ENCODE measurements at regions not wholly inside any gene's neighbourhood (a gene's known extent, or its start where the extent isn't known, plus 50 kb on each side); places are given as distances from the start of the nearest gene placed in this dataset.
A peak's percentile ranks its signal among the peaks of the same experiment; 100 is the strongest.

- Mint-ChIP-seq H3K27me3 (ENCODE audit: insufficient read depth, low read depth) (no peaks in the 10 kb centered on the region), H3K27ac (no peak overlapping the region), H3K9me3 (peaks cover 3% of the 10 kb centered on the region), H3K4me1 (no peaks in the 10 kb centered on the region), H3K4me3 (no peak overlapping the region), H3K36me3 (no peaks in the 10 kb centered on the region)
- Histone ChIP-seq H3K36me3 (no peaks in the 10 kb centered on the region), H3K9ac (no peak overlapping the region), H3K4me3 (no peak overlapping the region), H4K20me1 (ENCODE audit: low read depth) (no peaks in the 10 kb centered on the region), H3K4me2 (no peak overlapping the region), H3K79me2 (ENCODE audit: low read depth) (no peaks in the 10 kb centered on the region), H3F3A (ENCODE audit: low read depth) (no peaks in the 10 kb centered on the region), H3K4me1 (no peaks in the 10 kb centered on the region), H3K9me3 (ENCODE audit: low read depth) (no peaks in the 10 kb centered on the region), H2AFZ (replicated peaks) (no peak overlapping the region), H3K27ac (no peak overlapping the region), H3K27me3 (no peaks in the 10 kb centered on the region)
- no peak for TF ChIP-seq EZH2 (IDR thresholded peaks at IDR 0.05)
- no peak for TF ChIP-seq EZH2phosphoT487 (IDR thresholded peaks at IDR 0.05)
- TF ChIP-seq CTCF (IDR thresholded peaks at IDR 0.05), result no peak
- no peak for DNase-seq (ENCODE audit: low spot score)
These were observed 295.5 kb upstream of the DPYD start for GRCh38 chr1:98216304-98216703.

- Histone ChIP-seq H3K79me2 (ENCODE audit: low read depth) (no peaks in the 10 kb centered on the region), H3K9ac (no peak overlapping the region), H3K27me3 (no peaks in the 10 kb centered on the region), H2AFZ (replicated peaks) (no peak overlapping the region), H3K9me3 (ENCODE audit: low read depth) (no peaks in the 10 kb centered on the region), H3K4me1 (peaks cover 13% of the 10 kb centered on the region), H3K4me3 (no peak overlapping the region), H3K36me3 (no peaks in the 10 kb centered on the region), H3K27ac (no peak overlapping the region), H3K4me2 (no peak overlapping the region), H3F3A (ENCODE audit: low read depth) (no peaks in the 10 kb centered on the region), H4K20me1 (ENCODE audit: low read depth) (no peaks in the 10 kb centered on the region)
- Mint-ChIP-seq H3K4me1 (peaks cover 24% of the 10 kb centered on the region), H3K9me3 (peaks cover 3% of the 10 kb centered on the region), H3K27ac (peak overlapping the region; percentile 52), H3K27me3 (ENCODE audit: insufficient read depth, low read depth) (no peaks in the 10 kb centered on the region), H3K36me3 (no peaks in the 10 kb centered on the region), H3K4me3 (no peak overlapping the region)
- no peak for DNase-seq (ENCODE audit: low spot score)
- TF ChIP-seq CTCF (IDR thresholded peaks at IDR 0.05) (no peak), EZH2 (IDR thresholded peaks at IDR 0.05) (no peak), EZH2phosphoT487 (IDR thresholded peaks at IDR 0.05) (no peak)
These were observed 290.5 kb upstream of the DPYD start for GRCh38 chr1:98211271-98211845.

- H3F3A ChIP-seq (ENCODE audit: low read depth), result no peaks in the 10 kb centered on the region
- H3K9me3 Mint-ChIP-seq, result peaks cover 4% of the 10 kb centered on the region
- TF ChIP-seq EZH2 (IDR thresholded peaks at IDR 0.05) (no peak), EZH2phosphoT487 (IDR thresholded peaks at IDR 0.05) (no peak), CTCF (IDR thresholded peaks at IDR 0.05) (no peak)
- no peaks in the 10 kb centered on the region for H3K36me3 ChIP-seq
- no peak overlapping the region for H3K27ac ChIP-seq
- H3K4me3 ChIP-seq, result no peak overlapping the region
- no peaks in the 10 kb centered on the region for H3K27me3 Mint-ChIP-seq (ENCODE audit: insufficient read depth, low read depth)
- no peak overlapping the region for H3K4me3 Mint-ChIP-seq
- peak overlapping the region; percentile 4 for H3K4me2 ChIP-seq
- no peaks in the 10 kb centered on the region for H3K9me3 ChIP-seq (ENCODE audit: low read depth)
- H3K27me3 ChIP-seq, result no peaks in the 10 kb centered on the region
- H3K4me1 Mint-ChIP-seq, result peaks cover 25% of the 10 kb centered on the region
- peak overlapping the region; percentile 19 for H2AFZ ChIP-seq (replicated peaks)
- no peak overlapping the region for H3K9ac ChIP-seq
- no peaks in the 10 kb centered on the region for H3K36me3 Mint-ChIP-seq
- no peaks in the 10 kb centered on the region for H3K79me2 ChIP-seq (ENCODE audit: low read depth)
- DNase-seq (ENCODE audit: low spot score), result no peak
- peaks cover 13% of the 10 kb centered on the region for H3K4me1 ChIP-seq
- H3K27ac Mint-ChIP-seq, result peak overlapping the region; percentile 86
- no peaks in the 10 kb centered on the region for H4K20me1 ChIP-seq (ENCODE audit: low read depth)
These were observed 289.7 kb upstream of the DPYD start for GRCh38 chr1:98210563-98210962.

Data from neural progenitor cell (in vitro differentiated cells).